H9 (cell line): ENCODE measurements at regions not wholly inside any gene's neighbourhood (a gene's known extent, or its start where the extent isn't known, plus 50 kb on each side); places are given as distances from the start of the nearest gene placed in this dataset.

ENCODE experiments used
- DNase-seq: peaks from one replicate; pipeline ENCODE4 v3.0.0-alpha.2; 2017
- H2AFZ ChIP-seq: one replicate; pipeline ENCODE4 v1.6.1; 2013; ENCODE audit warnings: mild to moderate bottlenecking, low read length, control low read depth, moderate library complexity
- H2AK5ac ChIP-seq: 2 replicates; pipeline ENCODE4 v1.6.1; 2013; ENCODE audit warnings: low read length, control low read depth, mixed read lengths; ENCODE audit not compliant: insufficient read length
- H2BK120ac ChIP-seq: one replicate; pipeline ENCODE4 v1.6.1; 2013; ENCODE audit warnings: low read depth, mild to moderate bottlenecking, low read length, control low read depth, inconsistent platforms; ENCODE audit not compliant: poor library complexity, severe bottlenecking
- H2BK12ac ChIP-seq: 2 replicates; pipeline ENCODE4 v1.6.1; 2013; ENCODE audit warnings: low read length, control low read depth, mixed read lengths, low read depth; ENCODE audit not compliant: insufficient read length
- H2BK15ac ChIP-seq: 2 replicates; pipeline ENCODE4 v1.6.1; 2013; ENCODE audit warnings: low read depth, low read length, control low read depth
- H2BK20ac ChIP-seq: one replicate; pipeline ENCODE4 v1.6.1; 2013; ENCODE audit warnings: low read depth, mild to moderate bottlenecking, low read length, control low read depth, inconsistent platforms; ENCODE audit not compliant: poor library complexity, severe bottlenecking
- H2BK5ac ChIP-seq: 2 replicates; pipeline ENCODE4 v1.6.1; 2013; ENCODE audit warnings: low read length, control low read depth, mixed read lengths; ENCODE audit not compliant: insufficient read length
- H3K14ac ChIP-seq: 2 replicates; pipeline ENCODE4 v1.6.1; 2013; ENCODE audit warnings: low read length, control low read depth; ENCODE audit not compliant: insufficient read depth
- H3K18ac ChIP-seq: 2 replicates; pipeline ENCODE4 v1.6.1; 2013; ENCODE audit warnings: low read depth, mild to moderate bottlenecking, mixed read lengths, low read length, control low read depth; ENCODE audit not compliant: insufficient read length
- H3K23ac ChIP-seq: 2 replicates; pipeline ENCODE4 v1.6.1; 2013; ENCODE audit warnings: low read length, control low read depth, mixed read lengths, low read depth; ENCODE audit not compliant: insufficient read length
- H3K23me2 ChIP-seq: 2 replicates; pipeline ENCODE4 v1.6.1; 2013; ENCODE audit warnings: low read depth, mild to moderate bottlenecking, mixed read lengths, low read length, control low read depth; ENCODE audit not compliant: insufficient read length, poor library complexity, severe bottlenecking
- H3K27ac ChIP-seq: 2 replicates; pipeline ENCODE4 v1.5.1; 2013; ENCODE audit warnings: low read length, control low read depth, mixed read lengths, low read depth; ENCODE audit not compliant: insufficient read length
- H3K27me3 ChIP-seq: 2 replicates; pipeline ENCODE4 v1.6.1; 2013; ENCODE audit warnings: low read length, control low read depth, inconsistent platforms; ENCODE audit not compliant: insufficient read depth
- H3K4ac ChIP-seq: 2 replicates; pipeline ENCODE4 v1.6.1; 2013; ENCODE audit warnings: low read depth, mild to moderate bottlenecking, control low read depth, inconsistent platforms, low read length, moderate library complexity
- H3K4me1 ChIP-seq: 2 replicates; pipeline ENCODE4 v1.6.1; 2013; ENCODE audit warnings: low read length, control low read depth, inconsistent platforms; ENCODE audit not compliant: insufficient read depth
- H3K4me2 ChIP-seq: 2 replicates; pipeline ENCODE4 v1.6.1; 2013; ENCODE audit warnings: low read length, control low read depth, mixed read lengths; ENCODE audit not compliant: insufficient read length, insufficient read depth
- H3K56ac ChIP-seq: 2 replicates; pipeline ENCODE4 v1.6.1; 2013; ENCODE audit warnings: low read depth, mild to moderate bottlenecking, mixed read lengths, low read length, control low read depth; ENCODE audit not compliant: insufficient read length
- H3K79me1 ChIP-seq: 2 replicates; pipeline ENCODE4 v1.6.1; 2013; ENCODE audit warnings: low read depth, mild to moderate bottlenecking, moderate library complexity, low read length, control low read depth, inconsistent platforms; ENCODE audit not compliant: insufficient read depth, poor library complexity, severe bottlenecking
- H3K79me2 ChIP-seq: 2 replicates; pipeline ENCODE4 v1.6.1; 2013; ENCODE audit warnings: low read length, control low read depth, inconsistent platforms; ENCODE audit not compliant: insufficient read depth
- H3K9ac ChIP-seq: 2 replicates; pipeline ENCODE4 v1.6.1; 2013; ENCODE audit warnings: low read length, control low read depth, mixed read lengths; ENCODE audit not compliant: insufficient read length; ENCODE audit errors: extremely low read depth
- H3K9me3 ChIP-seq: one replicate; pipeline ENCODE4 v1.6.1; 2013; ENCODE audit warnings: low read depth, low read length, inconsistent platforms; ENCODE audit not compliant: control insufficient read depth
- H3T11ph ChIP-seq: one replicate; pipeline ENCODE4 v1.6.1; 2013; ENCODE audit warnings: mild to moderate bottlenecking, low read length, control low read depth, inconsistent platforms
- H4K20me1 ChIP-seq: one replicate; pipeline ENCODE4 v1.6.1; 2013; ENCODE audit not compliant: control insufficient read depth, insufficient read length, insufficient read depth
- H4K5ac ChIP-seq: 2 replicates; pipeline ENCODE4 v1.6.1; 2013; ENCODE audit warnings: low read depth, mild to moderate bottlenecking, mixed read lengths, low read length, control low read depth; ENCODE audit not compliant: insufficient read length
- H4K8ac ChIP-seq: replicated peaks from 2 replicates; pipeline ENCODE4 v1.6.1; 2013; ENCODE audit warnings: low read length, control low read depth, mixed read lengths, low read depth; ENCODE audit not compliant: insufficient read length
- H4K91ac ChIP-seq: 2 replicates; pipeline ENCODE4 v1.6.1; 2013; ENCODE audit warnings: low read depth, mild to moderate bottlenecking, moderate library complexity, mixed read lengths, low read length, control low read depth; ENCODE audit not compliant: insufficient read length
- H3K27ac Mint-ChIP-seq, 3 experiments: 2 replicates in 2 of 3; 3 replicates in 1 of 3; pipeline ENCODE4 v1.8.0; 2020 to 2021; ENCODE audit warnings: mixed read lengths in 3 of 3, mild to moderate bottlenecking in 1 of 3, moderate library complexity in 1 of 3
- H3K27me3 Mint-ChIP-seq: 2 replicates; pipeline ENCODE4 v1.8.0; 2021; ENCODE audit warnings: low read depth, mild to moderate bottlenecking, moderate library complexity, mixed read lengths
- H3K36me3 Mint-ChIP-seq, 3 experiments: 2 replicates in 2 of 3; 3 replicates in 1 of 3; pipeline ENCODE4 v1.8.0; 2020 to 2021; ENCODE audit warnings: low read depth in 3 of 3, mixed read lengths in 3 of 3; ENCODE audit not compliant: insufficient read depth in 1 of 3
- H3K4me1 Mint-ChIP-seq, 2 experiments: 2 replicates each; pipeline ENCODE4 v1.8.0; 2020; ENCODE audit warnings: mixed read lengths in 2 of 2
- H3K4me3 Mint-ChIP-seq, 2 experiments: 2 replicates in 1 of 2; 3 replicates in 1 of 2; pipeline ENCODE4 v1.8.0; 2020 to 2021; ENCODE audit warnings: mild to moderate bottlenecking in 2 of 2, mixed read lengths in 2 of 2, moderate library complexity in 1 of 2
- H3K9me3 Mint-ChIP-seq, 2 experiments: 2 replicates in 1 of 2; 3 replicates in 1 of 2; pipeline ENCODE4 v1.8.0; 2020; ENCODE audit warnings: mild to moderate bottlenecking in 2 of 2, mixed read lengths in 2 of 2, moderate library complexity in 1 of 2
- WGBS: extraction: QIAGEN DNeasy Blood & Tissue Kit; methylation state at CpG from one replicate; pipeline ENCODE4 v1.1.7; 2013; ENCODE audit warnings: missing lambda C conversion rate, low lambda C conversion rate, mixed read lengths; ENCODE audit not compliant: insufficient read length; ENCODE audit errors: extremely low coverage; 5-methylcytosine and 5-hydroxymethylcytosine counted together
- TF ChIP-seq, protein P1 (sequence below): fragments of 200-600 bp; sonication (generic); conservative IDR thresholded peaks from 3 replicates; pipeline ENCODE4 v1.8.0; 2021; ENCODE audit warnings: antibody characterized with exemption, mild to moderate bottlenecking

GRCh38 chr12:94851396-94852028 lies 152.0 kb downstream of the NDUFA12 start:
- Histone ChIP-seq H4K20me1 (no peaks in the 10 kb centered on the region), H3K27me3 (no peaks in the 10 kb centered on the region), H3K23me2 (no peaks in the 10 kb centered on the region), H3K27ac (no peak overlapping the region), H2BK15ac (no peak overlapping the region), H3K9me3 (no peaks in the 10 kb centered on the region), H4K8ac (no peak overlapping the region), H2BK120ac (no peak overlapping the region), H2BK20ac (no peak overlapping the region), H3K18ac (no peak overlapping the region), H3K4me1 (no peaks in the 10 kb centered on the region; the same call in 1 of the 2 replicates), H2BK5ac (no peak overlapping the region), H2AFZ (no peak overlapping the region), H3K23ac (no peak overlapping the region), H4K91ac (no peak overlapping the region), H3K4ac (no peak overlapping the region), H3K56ac (no peak overlapping the region), H3K79me2 (no peaks in the 10 kb centered on the region), H3K79me1 (no peaks in the 10 kb centered on the region), H2BK12ac (no peak overlapping the region), H4K5ac (no peak overlapping the region), H2AK5ac (no peak overlapping the region), H3T11ph (no peak overlapping the region), H3K4me2 (no peak overlapping the region), H3K14ac (no peak overlapping the region), H3K9ac (no peak overlapping the region)
- Mint-ChIP-seq H3K4me1 (peaks cover 3 to 8% of the 10 kb centered on the region in 2 experiments; a peak in 2 of 4 replicates), H3K9me3 (no peaks in the 10 kb centered on the region), H3K27ac (no peak overlapping the region), H3K4me3 (no peak overlapping the region), H3K36me3 (no peaks in the 10 kb centered on the region), H3K27me3 (no peaks in the 10 kb centered on the region)
- WGBS: no CpG with 5 or more reads among the region's 2 CpGs
- DNase-seq: no peak
- TF ChIP-seq, protein P1, sequence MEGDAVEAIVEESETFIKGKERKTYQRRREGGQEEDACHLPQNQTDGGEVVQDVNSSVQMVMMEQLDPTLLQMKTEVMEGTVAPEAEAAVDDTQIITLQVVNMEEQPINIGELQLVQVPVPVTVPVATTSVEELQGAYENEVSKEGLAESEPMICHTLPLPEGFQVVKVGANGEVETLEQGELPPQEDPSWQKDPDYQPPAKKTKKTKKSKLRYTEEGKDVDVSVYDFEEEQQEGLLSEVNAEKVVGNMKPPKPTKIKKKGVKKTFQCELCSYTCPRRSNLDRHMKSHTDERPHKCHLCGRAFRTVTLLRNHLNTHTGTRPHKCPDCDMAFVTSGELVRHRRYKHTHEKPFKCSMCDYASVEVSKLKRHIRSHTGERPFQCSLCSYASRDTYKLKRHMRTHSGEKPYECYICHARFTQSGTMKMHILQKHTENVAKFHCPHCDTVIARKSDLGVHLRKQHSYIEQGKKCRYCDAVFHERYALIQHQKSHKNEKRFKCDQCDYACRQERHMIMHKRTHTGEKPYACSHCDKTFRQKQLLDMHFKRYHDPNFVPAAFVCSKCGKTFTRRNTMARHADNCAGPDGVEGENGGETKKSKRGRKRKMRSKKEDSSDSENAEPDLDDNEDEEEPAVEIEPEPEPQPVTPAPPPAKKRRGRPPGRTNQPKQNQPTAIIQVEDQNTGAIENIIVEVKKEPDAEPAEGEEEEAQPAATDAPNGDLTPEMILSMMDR: no peak
